SK-N-MC (cell line): ENCODE measurements at regions not wholly inside any gene's neighbourhood (a gene's known extent, or its start where the extent isn't known, plus 50 kb on each side); places are given as distances from the start of the nearest gene placed in this dataset.

Experiments used
- EZH2 ChIP-seq: fragments of 200-600 bp; sonication (generic); IDR thresholded peaks from one replicate; pipeline ENCODE4 v1.6.1; 2017; ENCODE audit warnings: antibody characterized with exemption
- FOXP2 ChIP-seq: optimal IDR thresholded peaks from 2 replicates; pipeline ENCODE3; 2011; ENCODE audit warnings: mild to moderate bottlenecking, moderate library complexity; ENCODE audit not compliant: insufficient read depth; ENCODE audit errors: extremely low read length, control extremely low read depth
- POLR2AphosphoS5 ChIP-seq: IDR thresholded peaks from 2 replicates; pipeline ENCODE4 v1.6.1; 2012; ENCODE audit warnings: mild to moderate bottlenecking, low read depth, low read length, borderline replicate concordance

DNA sequence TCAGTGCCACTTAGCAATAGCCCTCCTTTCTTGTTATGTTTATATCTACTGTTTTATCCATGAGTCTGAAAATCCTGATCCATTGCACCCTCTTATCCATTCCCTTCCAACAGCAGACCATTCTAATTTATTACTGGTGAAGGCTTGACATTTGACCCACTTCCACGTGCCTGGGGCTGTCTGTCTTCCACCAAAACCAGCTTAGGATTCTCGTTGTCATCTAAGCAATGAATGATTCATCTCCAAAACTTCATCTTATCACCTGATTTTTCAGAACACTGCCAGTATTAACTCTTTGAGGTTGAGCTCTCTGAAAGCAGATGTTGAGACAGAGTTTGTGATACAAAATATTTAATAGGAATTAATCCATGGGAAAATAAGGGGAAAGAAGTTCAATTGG is 277.8 kb upstream of the FBXL7 start:
- no peak for TF ChIP-seq POLR2AphosphoS5
- no peak for TF ChIP-seq EZH2
- no peak for TF ChIP-seq FOXP2
